GM12864 (cell line): ENCODE measurements at regions not wholly inside any gene's neighbourhood (a gene's known extent, or its start where the extent isn't known, plus 50 kb on each side); places are given as distances from the start of the nearest gene placed in this dataset.

Experiments
- DNase-seq: peaks from one replicate; pipeline ENCODE4 v3.0.0-alpha.2; 2011; ENCODE audit warnings: low read depth
- H3K4me3 ChIP-seq: 2 replicates; pipeline ENCODE4 v1.5.1; 2011; ENCODE audit warnings: mild to moderate bottlenecking, low read depth, low read length, control low read depth
- CTCF ChIP-seq: IDR thresholded peaks from 2 replicates; pipeline ENCODE4 v1.5.1; 2011; ENCODE audit warnings: low read depth, mild to moderate bottlenecking, moderate library complexity, low read length, control low read depth, inconsistent platforms; ENCODE audit errors: missing control alignments

GRCh38 chr6:156510242-156510641 lies 266.9 kb upstream of the ARID1B start:
- no peak for DNase-seq
- H3K4me3 ChIP-seq: no peak overlapping the region
- no peak for TF ChIP-seq CTCF

- no peak for DNase-seq
- TF ChIP-seq CTCF: no peak
- no peak overlapping the region for H3K4me3 ChIP-seq
Observed at GRCh38 chr6:156509496-156509895, 267.7 kb upstream of the ARID1B start.

GRCh38 chr6:156508923-156509322 lies 268.3 kb upstream of the ARID1B start:
- no peak overlapping the region for H3K4me3 ChIP-seq
- no peak for TF ChIP-seq CTCF
- no peak for DNase-seq

GRCh38 chr6:156508126-156508525 lies 269.1 kb upstream of the ARID1B start:
- TF ChIP-seq CTCF: no peak
- H3K4me3 ChIP-seq: no peak overlapping the region
- DNase-seq: no peak

GRCh38 chr6:156507656-156508055 lies 269.5 kb upstream of the ARID1B start:
- no peak for DNase-seq
- no peak for TF ChIP-seq CTCF
- H3K4me3 ChIP-seq: no peak overlapping the region

- DNase-seq: no peak
- TF ChIP-seq CTCF: no peak
- no peak overlapping the region for H3K4me3 ChIP-seq
Observed at GRCh38 chr6:156507106-156507505, 270.1 kb upstream of the ARID1B start.

- no peak for DNase-seq
- TF ChIP-seq CTCF: no peak
- H3K4me3 ChIP-seq: no peak overlapping the region
Observed at GRCh38 chr6:156502969-156503504, 274.1 kb upstream of the ARID1B start.
